Hepatocyte (in vitro differentiated cells): ENCODE measurements at regions not wholly inside any gene's neighbourhood (a gene's known extent, or its start where the extent isn't known, plus 50 kb on each side); places are given as distances from the start of the nearest gene placed in this dataset.

Source experiments
- DNase-seq: peaks from one replicate; pipeline ENCODE4 v3.0.0-alpha.2; 2016; ENCODE audit warnings: low spot score
- H2AFZ ChIP-seq: fragments of 200-600 bp; sonication (generic); 2 replicates; pipeline ENCODE4 v1.6.0; 2016; ENCODE audit warnings: antibody characterized with exemption, mild to moderate bottlenecking
- H3K27ac ChIP-seq: fragments of 200-600 bp; sonication (generic); 2 replicates; pipeline ENCODE4 v1.5.1; 2016; ENCODE audit warnings: mild to moderate bottlenecking
- H3K27me3 ChIP-seq: fragments of 200-600 bp; sonication (generic); 2 replicates; pipeline ENCODE4 v1.6.1; 2016
- H3K36me3 ChIP-seq: fragments of 200-600 bp; sonication (generic); replicated peaks from 2 replicates; pipeline ENCODE4 v1.5.1; 2016; ENCODE audit warnings: low read depth; ENCODE audit not compliant: insufficient read depth
- H3K4me1 ChIP-seq: fragments of 200-600 bp; sonication (generic); 2 replicates; pipeline ENCODE4 v1.5.1; 2016; ENCODE audit warnings: mild to moderate bottlenecking, moderate library complexity; ENCODE audit not compliant: insufficient read depth
- H3K4me2 ChIP-seq: fragments of 200-600 bp; sonication (generic); 2 replicates; pipeline ENCODE4 v1.6.0; 2016
- H3K4me3 ChIP-seq: fragments of 200-600 bp; sonication (generic); 2 replicates; pipeline ENCODE4 v1.5.1; 2016; ENCODE audit warnings: mild to moderate bottlenecking
- H3K79me2 ChIP-seq: fragments of 200-600 bp; sonication (generic); 2 replicates; pipeline ENCODE4 v1.6.0; 2017; ENCODE audit warnings: mild to moderate bottlenecking
- H3K9me2 ChIP-seq: fragments of 200-600 bp; sonication (generic); replicated peaks from 2 replicates; pipeline ENCODE4 v1.6.0; 2017; ENCODE audit warnings: mild to moderate bottlenecking; ENCODE audit not compliant: insufficient read depth
- H3K9me3 ChIP-seq: fragments of 200-600 bp; sonication (generic); 2 replicates; pipeline ENCODE4 v1.5.1; 2016; ENCODE audit warnings: low read depth, mild to moderate bottlenecking
- H4K20me1 ChIP-seq: fragments of 200-600 bp; sonication (generic); 2 replicates; pipeline ENCODE4 v1.6.0; 2016; ENCODE audit warnings: mild to moderate bottlenecking; ENCODE audit not compliant: insufficient read depth, poor library complexity, severe bottlenecking
- EZH2 ChIP-seq: fragments of 200-600 bp; sonication (generic); IDR thresholded peaks from 2 replicates; pipeline ENCODE4 v1.6.1; 2016; ENCODE audit warnings: antibody characterized with exemption, mild to moderate bottlenecking, borderline replicate concordance
- EZH2phosphoT487 ChIP-seq: fragments of 200-600 bp; sonication (generic); IDR thresholded peaks from one replicate; pipeline ENCODE4 v1.6.1; 2018; ENCODE audit warnings: antibody characterized with exemption, mild to moderate bottlenecking, low read depth, moderate library complexity; ENCODE audit not compliant: unreplicated experiment, severe bottlenecking
- WGBS: methylation state at CpG from one replicate; pipeline ENCODE4 v1.1.6; 2016; ENCODE audit warnings: low lambda C conversion rate; ENCODE audit errors: missing lambda C conversion rate; 5-methylcytosine and 5-hydroxymethylcytosine counted together
- TF ChIP-seq, protein P1 (sequence below): fragments of 200-600 bp; sonication (generic); IDR thresholded peaks from 2 replicates; pipeline ENCODE4 v1.5.1; 2016; ENCODE audit warnings: antibody characterized with exemption, mild to moderate bottlenecking; ENCODE audit not compliant: poor library complexity

DNA sequence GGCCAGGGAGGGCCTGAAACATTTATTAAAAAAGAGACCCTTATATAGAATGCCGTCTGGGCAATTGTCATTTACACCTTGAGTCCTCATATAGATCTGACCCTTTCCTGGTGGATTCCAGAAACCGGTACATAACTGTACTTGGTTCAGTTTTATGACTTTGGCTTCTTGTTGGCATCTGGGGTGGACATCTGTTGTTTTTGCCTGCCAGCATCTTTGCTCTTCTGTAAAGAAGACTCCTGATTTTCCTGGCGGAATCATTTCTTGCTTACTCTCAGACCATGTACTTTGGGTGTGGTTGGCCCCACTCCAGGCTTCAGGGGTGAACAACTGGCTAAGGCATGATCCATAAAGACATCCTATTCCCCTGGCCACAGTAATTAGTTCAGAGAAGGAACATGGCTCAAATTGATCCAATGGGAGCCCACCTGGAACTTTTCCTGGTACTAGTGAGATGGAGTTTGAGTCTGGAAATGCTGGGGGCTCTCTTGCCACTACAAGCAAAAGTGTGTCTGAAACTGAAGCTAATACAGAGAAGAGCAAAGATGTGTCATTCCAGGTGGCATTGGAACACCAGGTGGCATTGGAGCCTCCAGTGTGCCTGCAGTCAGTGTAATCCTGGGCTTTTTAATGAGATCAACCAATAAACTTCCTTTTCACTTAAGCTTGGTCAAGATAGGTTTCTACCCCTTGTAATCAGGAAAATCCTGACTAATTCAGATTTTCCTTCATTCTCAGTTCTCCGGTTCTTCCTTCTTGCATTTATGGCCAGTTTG lies 332.5 kb upstream of the CAMK1G start:
- TF ChIP-seq, protein P1, sequence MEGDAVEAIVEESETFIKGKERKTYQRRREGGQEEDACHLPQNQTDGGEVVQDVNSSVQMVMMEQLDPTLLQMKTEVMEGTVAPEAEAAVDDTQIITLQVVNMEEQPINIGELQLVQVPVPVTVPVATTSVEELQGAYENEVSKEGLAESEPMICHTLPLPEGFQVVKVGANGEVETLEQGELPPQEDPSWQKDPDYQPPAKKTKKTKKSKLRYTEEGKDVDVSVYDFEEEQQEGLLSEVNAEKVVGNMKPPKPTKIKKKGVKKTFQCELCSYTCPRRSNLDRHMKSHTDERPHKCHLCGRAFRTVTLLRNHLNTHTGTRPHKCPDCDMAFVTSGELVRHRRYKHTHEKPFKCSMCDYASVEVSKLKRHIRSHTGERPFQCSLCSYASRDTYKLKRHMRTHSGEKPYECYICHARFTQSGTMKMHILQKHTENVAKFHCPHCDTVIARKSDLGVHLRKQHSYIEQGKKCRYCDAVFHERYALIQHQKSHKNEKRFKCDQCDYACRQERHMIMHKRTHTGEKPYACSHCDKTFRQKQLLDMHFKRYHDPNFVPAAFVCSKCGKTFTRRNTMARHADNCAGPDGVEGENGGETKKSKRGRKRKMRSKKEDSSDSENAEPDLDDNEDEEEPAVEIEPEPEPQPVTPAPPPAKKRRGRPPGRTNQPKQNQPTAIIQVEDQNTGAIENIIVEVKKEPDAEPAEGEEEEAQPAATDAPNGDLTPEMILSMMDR: no peak
- TF ChIP-seq EZH2phosphoT487 (no peak), EZH2 (no peak)
- 89% methylated on average over 4 of the region's 4 CpGs for WGBS
- Histone ChIP-seq H4K20me1 (no peaks in the 10 kb centered on the region), H3K79me2 (no peaks in the 10 kb centered on the region), H3K27me3 (no peaks in the 10 kb centered on the region), H3K9me3 (no peaks in the 10 kb centered on the region), H3K4me3 (no peak overlapping the region), H3K27ac (no peak overlapping the region), H3K9me2 (no peaks in the 10 kb centered on the region), H3K36me3 (no peaks in the 10 kb centered on the region), H2AFZ (no peak overlapping the region), H3K4me2 (no peak overlapping the region), H3K4me1 (no peaks in the 10 kb centered on the region)
- no peak for DNase-seq

DNA sequence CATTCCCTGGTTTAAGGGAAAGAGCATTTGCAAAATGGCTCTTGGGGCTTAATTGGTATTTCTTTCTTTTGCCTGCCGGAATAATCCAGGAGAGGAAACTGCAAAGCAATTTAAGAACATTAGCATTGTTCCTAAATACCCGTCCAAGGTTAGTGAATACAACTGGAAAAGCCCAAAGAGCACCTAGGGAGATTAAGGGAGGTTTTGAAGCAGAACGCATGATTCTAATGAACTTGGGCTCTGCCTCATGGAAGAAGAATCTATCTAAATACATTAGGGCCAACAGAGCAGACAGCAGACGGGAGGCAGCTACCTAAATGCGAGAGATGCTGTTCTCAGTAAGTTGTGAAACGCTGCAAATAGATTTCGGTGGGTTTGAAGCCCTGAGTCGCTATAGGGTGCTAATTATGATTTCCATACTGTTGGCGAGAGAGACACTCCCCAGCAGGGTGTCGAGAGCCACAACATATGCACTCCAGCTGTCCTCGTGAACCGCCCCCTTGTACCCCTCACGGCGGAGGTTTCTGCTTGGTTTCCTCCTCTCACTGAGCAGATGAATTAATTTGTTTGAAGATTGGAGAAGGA lies 326.7 kb upstream of the CAMK1G start:
- Histone ChIP-seq H3K4me1 (no peaks in the 10 kb centered on the region), H3K36me3 (no peaks in the 10 kb centered on the region), H3K79me2 (no peaks in the 10 kb centered on the region), H4K20me1 (no peaks in the 10 kb centered on the region), H3K9me3 (no peaks in the 10 kb centered on the region), H2AFZ (no peak overlapping the region), H3K4me2 (no peak overlapping the region), H3K4me3 (no peak overlapping the region), H3K27ac (no peak overlapping the region), H3K27me3 (no peaks in the 10 kb centered on the region), H3K9me2 (no peaks in the 10 kb centered on the region)
- TF ChIP-seq EZH2 (no peak), EZH2phosphoT487 (no peak)
- TF ChIP-seq, protein P1: no peak
- DNase-seq: no peak
- WGBS: 91% methylated on average over 14 of the region's 14 CpGs

DNA sequence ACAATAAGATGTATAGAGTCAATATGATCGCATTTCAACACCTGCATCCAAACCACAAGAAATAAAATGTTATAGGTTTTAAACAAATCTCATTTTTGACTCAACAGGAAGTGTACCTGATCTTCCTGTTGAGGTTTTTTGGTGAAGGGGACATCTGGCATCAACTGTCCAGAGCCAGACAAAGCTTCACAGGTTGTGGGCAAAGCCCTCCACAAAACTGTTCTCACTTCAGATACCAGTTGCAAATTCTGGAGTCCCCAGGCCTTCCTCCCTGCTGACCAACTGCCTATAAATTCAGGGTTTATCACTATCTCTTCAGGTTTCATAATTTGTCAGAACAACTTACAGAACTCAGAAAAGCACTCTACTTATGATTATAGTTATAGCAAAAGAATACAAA lies 326.1 kb upstream of the CAMK1G start:
- Histone ChIP-seq H4K20me1 (no peaks in the 10 kb centered on the region), H3K27me3 (no peaks in the 10 kb centered on the region), H3K9me2 (no peaks in the 10 kb centered on the region), H3K4me2 (no peak overlapping the region), H3K27ac (no peak overlapping the region), H3K4me3 (no peak overlapping the region), H3K4me1 (no peaks in the 10 kb centered on the region), H3K9me3 (no peaks in the 10 kb centered on the region), H3K79me2 (no peaks in the 10 kb centered on the region), H3K36me3 (no peaks in the 10 kb centered on the region), H2AFZ (no peak overlapping the region)
- WGBS: 86% methylated on average over 1 of the region's 1 CpG
- no peak for DNase-seq
- TF ChIP-seq, protein P1: no peak
- TF ChIP-seq EZH2 (no peak), EZH2phosphoT487 (no peak)
